ENCODE measurements at regions not wholly inside any gene's neighbourhood (a gene's known extent, or its start where the extent isn't known, plus 50 kb on each side); places are given as distances from the start of the nearest gene placed in this dataset.

- H3K4me3 ChIP-seq (ENCODE audit: low read depth, low read length) = no peak overlapping the region
- TF ChIP-seq CTCF (IDR thresholded peaks at IDR 0.05; ENCODE audit: low read depth, low read length) = no peak
These were observed 579.8 kb upstream of the SUCLG2 start for GRCh38 chr3:68234076-68234780.

GRCh38 chr3:68228856-68229255 lies 574.4 kb upstream of the SUCLG2 start:
- no peak overlapping the region for H3K4me3 ChIP-seq (ENCODE audit: low read depth, low read length)
- TF ChIP-seq CTCF (IDR thresholded peaks at IDR 0.05; ENCODE audit: low read depth, low read length) = no peak

- TF ChIP-seq CTCF (IDR thresholded peaks at IDR 0.05; ENCODE audit: low read depth, low read length) = no peak
- no peak overlapping the region for H3K4me3 ChIP-seq (ENCODE audit: low read depth, low read length)
These were observed 566.4 kb upstream of the SUCLG2 start for GRCh38 chr3:68220832-68221231.

- H3K4me3 ChIP-seq (ENCODE audit: low read depth, low read length) = no peak overlapping the region
- no peak for TF ChIP-seq CTCF (IDR thresholded peaks at IDR 0.05; ENCODE audit: low read depth, low read length)
These were observed 557.2 kb upstream of the SUCLG2 start for GRCh38 chr3:68211637-68212036.

- TF ChIP-seq CTCF (IDR thresholded peaks at IDR 0.05; ENCODE audit: low read depth, low read length) = no peak
- H3K4me3 ChIP-seq (ENCODE audit: low read depth, low read length) = no peak overlapping the region
These were observed 556.2 kb upstream of the SUCLG2 start for GRCh38 chr3:68210635-68211034.

- no peak overlapping the region for H3K4me3 ChIP-seq (ENCODE audit: low read depth, low read length)
- no peak for TF ChIP-seq CTCF (IDR thresholded peaks at IDR 0.05; ENCODE audit: low read depth, low read length)
These were observed 552.9 kb upstream of the SUCLG2 start for GRCh38 chr3:68207327-68207726.

GRCh38 chr3:68206524-68207117 lies 552.2 kb upstream of the SUCLG2 start:
- no peak for TF ChIP-seq CTCF (IDR thresholded peaks at IDR 0.05; ENCODE audit: low read depth, low read length)
- H3K4me3 ChIP-seq (ENCODE audit: low read depth, low read length) = no peak overlapping the region
